ENCODE measurements at regions not wholly inside any gene's neighbourhood (a gene's known extent, or its start where the extent isn't known, plus 50 kb on each side); places are given as distances from the start of the nearest gene placed in this dataset.

GRCh38 chr1:193421487-193421886 is 235.1 kb upstream of the B3GALT2 start:
- no peak overlapping the region for H3K4me2 ChIP-seq

DNA sequence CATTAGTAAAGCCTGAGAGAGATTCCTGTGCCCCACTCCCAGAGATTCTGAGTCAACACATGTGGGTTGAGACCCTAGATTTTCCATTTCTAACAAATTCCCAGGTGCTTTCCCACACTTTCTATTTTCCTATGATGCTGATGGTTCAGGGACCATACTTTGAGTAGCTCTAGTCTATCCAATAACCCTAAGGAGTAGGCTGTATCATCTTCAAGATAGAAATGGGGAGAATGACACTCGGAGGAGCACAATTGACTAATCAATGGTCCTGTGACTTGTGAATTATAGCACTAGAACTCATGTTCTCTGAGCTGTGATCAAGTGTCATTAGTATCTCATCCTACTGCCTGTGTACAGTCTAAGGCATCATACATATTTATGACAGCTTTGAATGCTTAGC is 232.9 kb upstream of the B3GALT2 start:
- no peak overlapping the region for H2AFZ ChIP-seq
- WGBS (ENCODE audit: low lambda C conversion rate, missing lambda C conversion rate), result 95% methylated on average over 1 of the region's 1 CpG

More at GRCh38 chr1:193421487-193421886, 235.1 kb upstream of the B3GALT2 start:
- H3K4me3 ChIP-seq, result no peak overlapping the region
- no peaks in the 10 kb centered on the region for H3K27me3 ChIP-seq
- DNase-seq (ENCODE audit: low spot score), result no peak
- no peaks in the 10 kb centered on the region for H3K79me2 ChIP-seq
- no peaks in the 10 kb centered on the region for H3K4me1 ChIP-seq (ENCODE audit: insufficient read depth)
- WGBS (ENCODE audit: low lambda C conversion rate, missing lambda C conversion rate), result 94% methylated on average over 4 of the region's 4 CpGs
- no peak overlapping the region for H2AFZ ChIP-seq
- H3K9me3 ChIP-seq (ENCODE audit: low read depth), result no peaks in the 10 kb centered on the region
- TF ChIP-seq EZH2 (IDR thresholded peaks at IDR 0.05; ENCODE audit: borderline replicate concordance) (no peak), EZH2phosphoT487 (IDR thresholded peaks at IDR 0.05; ENCODE audit: low read depth, severe bottlenecking, unreplicated experiment) (no peak)
- TF ChIP-seq, protein P1, sequence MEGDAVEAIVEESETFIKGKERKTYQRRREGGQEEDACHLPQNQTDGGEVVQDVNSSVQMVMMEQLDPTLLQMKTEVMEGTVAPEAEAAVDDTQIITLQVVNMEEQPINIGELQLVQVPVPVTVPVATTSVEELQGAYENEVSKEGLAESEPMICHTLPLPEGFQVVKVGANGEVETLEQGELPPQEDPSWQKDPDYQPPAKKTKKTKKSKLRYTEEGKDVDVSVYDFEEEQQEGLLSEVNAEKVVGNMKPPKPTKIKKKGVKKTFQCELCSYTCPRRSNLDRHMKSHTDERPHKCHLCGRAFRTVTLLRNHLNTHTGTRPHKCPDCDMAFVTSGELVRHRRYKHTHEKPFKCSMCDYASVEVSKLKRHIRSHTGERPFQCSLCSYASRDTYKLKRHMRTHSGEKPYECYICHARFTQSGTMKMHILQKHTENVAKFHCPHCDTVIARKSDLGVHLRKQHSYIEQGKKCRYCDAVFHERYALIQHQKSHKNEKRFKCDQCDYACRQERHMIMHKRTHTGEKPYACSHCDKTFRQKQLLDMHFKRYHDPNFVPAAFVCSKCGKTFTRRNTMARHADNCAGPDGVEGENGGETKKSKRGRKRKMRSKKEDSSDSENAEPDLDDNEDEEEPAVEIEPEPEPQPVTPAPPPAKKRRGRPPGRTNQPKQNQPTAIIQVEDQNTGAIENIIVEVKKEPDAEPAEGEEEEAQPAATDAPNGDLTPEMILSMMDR (IDR thresholded peaks at IDR 0.05; ENCODE audit: poor library complexity), result no peak
- H3K36me3 ChIP-seq (replicated peaks; ENCODE audit: insufficient read depth, low read depth), result no peaks in the 10 kb centered on the region
- H3K27ac ChIP-seq, result no peak overlapping the region
- no peaks in the 10 kb centered on the region for H4K20me1 ChIP-seq (ENCODE audit: insufficient read depth, poor library complexity, severe bottlenecking)
- no peaks in the 10 kb centered on the region for H3K9me2 ChIP-seq (replicated peaks; ENCODE audit: insufficient read depth)

GRCh38 chr1:193418745-193419058 is 232.3 kb upstream of the B3GALT2 start:
- H3K9me3 ChIP-seq (ENCODE audit: low read depth), result no peaks in the 10 kb centered on the region
- no peak for DNase-seq (ENCODE audit: low spot score)
- H3K79me2 ChIP-seq, result no peaks in the 10 kb centered on the region
- H3K9me2 ChIP-seq (replicated peaks; ENCODE audit: insufficient read depth), result no peaks in the 10 kb centered on the region
- H2AFZ ChIP-seq, result peak overlapping the region; percentile 63
- peak overlapping the region; percentile 65 for H3K4me2 ChIP-seq
- no peak for TF ChIP-seq EZH2 (IDR thresholded peaks at IDR 0.05; ENCODE audit: borderline replicate concordance)
- TF ChIP-seq, protein P1 (IDR thresholded peaks at IDR 0.05; ENCODE audit: poor library complexity), result no peak
- no peak for TF ChIP-seq EZH2phosphoT487 (IDR thresholded peaks at IDR 0.05; ENCODE audit: low read depth, severe bottlenecking, unreplicated experiment)
- H4K20me1 ChIP-seq (ENCODE audit: insufficient read depth, poor library complexity, severe bottlenecking), result no peaks in the 10 kb centered on the region
- WGBS (ENCODE audit: low lambda C conversion rate, missing lambda C conversion rate), result 88% methylated on average over 3 of the region's 3 CpGs
- H3K4me1 ChIP-seq (ENCODE audit: insufficient read depth), result no peaks in the 10 kb centered on the region
- no peaks in the 10 kb centered on the region for H3K27me3 ChIP-seq
- H3K27ac ChIP-seq, result no peak overlapping the region
- H3K36me3 ChIP-seq (replicated peaks; ENCODE audit: insufficient read depth, low read depth), result no peaks in the 10 kb centered on the region
- H3K4me3 ChIP-seq, result no peak overlapping the region

More for the DNA sequence above, 232.9 kb upstream of the B3GALT2 start:
- Histone ChIP-seq H3K27me3 (no peaks in the 10 kb centered on the region), H3K4me3 (no peak overlapping the region), H3K4me1 (ENCODE audit: insufficient read depth) (no peaks in the 10 kb centered on the region), H4K20me1 (ENCODE audit: insufficient read depth, poor library complexity, severe bottlenecking) (no peaks in the 10 kb centered on the region), H3K79me2 (no peaks in the 10 kb centered on the region), H3K36me3 (replicated peaks; ENCODE audit: insufficient read depth, low read depth) (no peaks in the 10 kb centered on the region), H3K27ac (no peak overlapping the region), H3K4me2 (no peak overlapping the region), H3K9me3 (ENCODE audit: low read depth) (no peaks in the 10 kb centered on the region), H3K9me2 (replicated peaks; ENCODE audit: insufficient read depth) (no peaks in the 10 kb centered on the region)
- DNase-seq (ENCODE audit: low spot score), result no peak
- TF ChIP-seq, protein P1 (IDR thresholded peaks at IDR 0.05; ENCODE audit: poor library complexity), result no peak
- no peak for TF ChIP-seq EZH2phosphoT487 (IDR thresholded peaks at IDR 0.05; ENCODE audit: low read depth, severe bottlenecking, unreplicated experiment)
- no peak for TF ChIP-seq EZH2 (IDR thresholded peaks at IDR 0.05; ENCODE audit: borderline replicate concordance)
